IMR-90 (cell line): ENCODE measurements at regions not wholly inside any gene's neighbourhood (a gene's known extent, or its start where the extent isn't known, plus 50 kb on each side); places are given as distances from the start of the nearest gene placed in this dataset.

Experiments used
- ATAC-seq: fragments of 200-7000 bp; cut with Tn5 transposase; 2 replicates; pipeline ENCODE4 v1.9.1; 2020; ENCODE audit warnings: low read depth, mild to moderate bottlenecking, moderate library complexity
- BruUV-seq: library from RNA; stranded (reverse); fragments of 400-500 nt; replicated peaks from 2 replicates; lab custom pipeline; 2021; lab: Mats Ljungman, UMichigan
- CTCF ChIA-PET: fragments of 300-600 bp; formaldehyde crosslinking; extraction: SDS; loops from one replicate; lab custom pipeline; 2021; ENCODE audit warnings: antibody characterized with exemption; lab: Yijun Ruan, JAX
- POLR2A ChIA-PET: fragments of 300-600 bp; sonication (Branson Sonifier 250); formaldehyde crosslinking; loops from one replicate; lab custom pipeline; 2022; ENCODE audit warnings: antibody characterized with exemption; ENCODE audit not compliant: unreplicated experiment; lab: Charles Lee
- DNase-seq: peaks from one replicate; pipeline ENCODE4 v3.0.0; 2013
- H2AFZ ChIP-seq: replicated peaks from 2 replicates; pipeline ENCODE3; 2013; ENCODE audit warnings: low read length, mild to moderate bottlenecking; ENCODE audit not compliant: poor library complexity
- H2AK5ac ChIP-seq: 2 replicates; pipeline ENCODE4 v1.6.1; 2013; ENCODE audit warnings: low read depth, low read length, inconsistent platforms
- H2AK9ac ChIP-seq: replicated peaks from 2 replicates; pipeline ENCODE3; 2013; ENCODE audit warnings: mild to moderate bottlenecking, low read depth, low read length, moderate library complexity; ENCODE audit not compliant: poor library complexity
- H2BK120ac ChIP-seq: 2 replicates; pipeline ENCODE4 v1.6.1; 2013; ENCODE audit warnings: low read depth, low read length, inconsistent platforms
- H2BK15ac ChIP-seq: 3 replicates; pipeline ENCODE4 v1.6.1; 2013; ENCODE audit warnings: low read depth, low read length, inconsistent platforms
- H2BK20ac ChIP-seq: 2 replicates; pipeline ENCODE4 v1.6.1; 2013; ENCODE audit warnings: low read depth, mild to moderate bottlenecking, inconsistent platforms, low read length, moderate library complexity
- H2BK5ac ChIP-seq: 2 replicates; pipeline ENCODE4 v1.6.1; 2013; ENCODE audit warnings: mild to moderate bottlenecking, low read depth, low read length, inconsistent platforms; ENCODE audit not compliant: poor library complexity, severe bottlenecking
- H3K14ac ChIP-seq: replicated peaks from 2 replicates; pipeline ENCODE4 v1.6.1; 2013; ENCODE audit warnings: low read depth, low read length, inconsistent platforms
- H3K18ac ChIP-seq: 2 replicates; pipeline ENCODE4 v1.6.1; 2013; ENCODE audit warnings: low read depth, low read length, control low read depth
- H3K23ac ChIP-seq: 2 replicates; pipeline ENCODE4 v1.6.1; 2013; ENCODE audit warnings: low read depth, low read length, inconsistent platforms
- H3K27ac ChIP-seq: 2 replicates; pipeline ENCODE4 v1.5.1; 2013; ENCODE audit warnings: mild to moderate bottlenecking, control low read depth, low read length; ENCODE audit not compliant: insufficient read depth
- H3K27me3 ChIP-seq: 2 replicates; pipeline ENCODE4 v1.6.1; 2013; ENCODE audit warnings: low read length; ENCODE audit not compliant: control insufficient read depth, insufficient read depth
- H3K36me3 ChIP-seq: 2 replicates; pipeline ENCODE4 v1.6.1; 2013; ENCODE audit warnings: low read length, mixed read lengths; ENCODE audit not compliant: control insufficient read depth, insufficient read depth
- H3K4ac ChIP-seq: 2 replicates; pipeline ENCODE4 v1.6.1; 2013; ENCODE audit warnings: low read depth, low read length, inconsistent platforms
- H3K4me1 ChIP-seq: 2 replicates; pipeline ENCODE4 v1.6.1; 2013; ENCODE audit warnings: low read length, mixed read lengths; ENCODE audit not compliant: control insufficient read depth, insufficient read depth
- H3K4me2 ChIP-seq: 2 replicates; pipeline ENCODE4 v1.6.1; 2013; ENCODE audit warnings: low read depth, mild to moderate bottlenecking, control low read depth, low read length, moderate library complexity
- H3K4me3 ChIP-seq: 2 replicates; pipeline ENCODE4 v1.5.1; 2013; ENCODE audit warnings: low read depth, mild to moderate bottlenecking, control low read depth, low read length, moderate library complexity; ENCODE audit not compliant: insufficient read depth
- H3K56ac ChIP-seq: 2 replicates; pipeline ENCODE4 v1.6.1; 2013; ENCODE audit warnings: low read length, inconsistent platforms; ENCODE audit not compliant: insufficient read depth; ENCODE audit errors: extremely low read depth
- H3K79me1 ChIP-seq, 2 experiments: 2 replicates each; pipeline ENCODE4 v1.6.1; 2013; ENCODE audit warnings: low read length in 2 of 2, inconsistent platforms in 1 of 2, low read depth in 1 of 2
- H3K9ac ChIP-seq: 2 replicates; pipeline ENCODE4 v1.6.1; 2013; ENCODE audit warnings: low read depth, low read length, control low read depth
- H3K9me1 ChIP-seq: 2 replicates; pipeline ENCODE4 v1.6.1; 2013; ENCODE audit warnings: low read length, inconsistent platforms; ENCODE audit not compliant: insufficient read depth
- H3K9me3 ChIP-seq: 2 replicates; pipeline ENCODE4 v1.6.1; 2013; ENCODE audit warnings: low read length; ENCODE audit not compliant: control insufficient read depth, insufficient read depth
- H4K20me1 ChIP-seq: 2 replicates; pipeline ENCODE4 v1.6.1; 2013; ENCODE audit warnings: low read length, inconsistent platforms; ENCODE audit not compliant: insufficient read depth
- H4K5ac ChIP-seq: 2 replicates; pipeline ENCODE4 v1.6.1; 2013; ENCODE audit warnings: mild to moderate bottlenecking, low read depth, low read length, control low read depth
- H4K8ac ChIP-seq, 2 experiments: 2 replicates each; pipeline ENCODE4 v1.6.1; 2013; ENCODE audit warnings: low read depth in 2 of 2, low read length in 2 of 2, control low read depth in 1 of 2, inconsistent platforms in 1 of 2
- H4K91ac ChIP-seq: 2 replicates; pipeline ENCODE4 v1.6.1; 2013; ENCODE audit warnings: low read depth, low read length, inconsistent platforms; ENCODE audit not compliant: insufficient read depth
- CHD1 ChIP-seq: IDR thresholded peaks from 2 replicates; pipeline ENCODE4 v1.6.1; 2012; ENCODE audit warnings: low read depth, low read length, improper control_type of control experiment
- ELK1 ChIP-seq: fragments of 150-350 bp; IDR thresholded peaks from 2 replicates; pipeline ENCODE4 v1.6.1; 2016; ENCODE audit warnings: low read depth, mild to moderate bottlenecking, low read length, moderate library complexity, borderline replicate concordance
- MAFK ChIP-seq: IDR thresholded peaks from 2 replicates; pipeline ENCODE4 v1.6.1; 2012; ENCODE audit warnings: low read depth, low read length, improper control_type of control experiment
- WGBS, 2 experiments: methylation state at CpG; one replicate each; pipeline versions ENCODE4 v1.1.5 to v1.1.7; 2013; ENCODE audit warnings: missing lambda C conversion rate in 2 of 2; ENCODE audit not compliant: insufficient read length in 1 of 2; ENCODE audit errors: extremely low coverage in 2 of 2; 5-methylcytosine and 5-hydroxymethylcytosine counted together
- dilution Hi-C: fragments of 300-500 bp; cut with HindIII; formaldehyde crosslinking; loops from one replicate; pipeline ENCODE4 v1.14.3; 2018; ENCODE audit warnings: low sequenced_read_pairs; ENCODE audit not compliant: unreplicated experiment
- in situ Hi-C: fragments of 300-500 bp; cut with MboI; formaldehyde crosslinking; loops from 3 replicates; pipeline ENCODE4 v1.14.3; 2019; ENCODE audit warnings: low sequenced_read_pairs, inconsistent platforms, mixed read lengths
- intact Hi-C: fragments of 100-400 bp; cut with micrococcal nuclease; formaldehyde crosslinking; loops from 2 replicates; pipeline ENCODE4 v1.10.0; 2022

GRCh38 chr20:12717061-12717460 is 291.7 kb upstream of the SPTLC3 start:
- Histone ChIP-seq H3K9me3 (peaks cover 20% of the 10 kb centered on the region), H3K4me2 (no peak overlapping the region), H3K9me1 (no peaks in the 10 kb centered on the region), H2AFZ (no peak overlapping the region), H2AK5ac (no peak overlapping the region), H4K8ac (no peak overlapping the region), H3K4me1 (no peaks in the 10 kb centered on the region), H3K36me3 (no peaks in the 10 kb centered on the region), H3K14ac (no peak overlapping the region), H3K79me1 (no peaks in the 10 kb centered on the region), H3K4ac (no peak overlapping the region), H2BK20ac (no peak overlapping the region), H3K27me3 (no peaks in the 10 kb centered on the region), H3K4me3 (no peak overlapping the region), H4K91ac (no peak overlapping the region), H4K20me1 (no peaks in the 10 kb centered on the region), H3K23ac (no peak overlapping the region), H3K27ac (no peak overlapping the region), H3K18ac (no peak overlapping the region), H4K5ac (no peak overlapping the region), H2BK15ac (no peak overlapping the region), H2AK9ac (no peak overlapping the region), H3K9ac (no peak overlapping the region), H2BK120ac (no peak overlapping the region), H2BK5ac (no peak overlapping the region), H3K56ac (no peak overlapping the region)
- TF ChIP-seq ELK1 (no peak), CHD1 (no peak), MAFK (no peak)
- in situ Hi-C loops (no loop called here), intact Hi-C loops (no loop called here), dilution Hi-C loops (no loop called here)
- BruUV-seq: no TSS peak
- ATAC-seq (no peak), DNase-seq (no peak)
- ChIA-PET CTCF (no interaction called here), POLR2A (no interaction called here)
- WGBS, 2 experiments: no CpG with 5 or more reads among the region's 1 CpG
